ENCODE measurements at regions not wholly inside any gene's neighbourhood (a gene's known extent, or its start where the extent isn't known, plus 50 kb on each side); places are given as distances from the start of the nearest gene placed in this dataset.

DNA sequence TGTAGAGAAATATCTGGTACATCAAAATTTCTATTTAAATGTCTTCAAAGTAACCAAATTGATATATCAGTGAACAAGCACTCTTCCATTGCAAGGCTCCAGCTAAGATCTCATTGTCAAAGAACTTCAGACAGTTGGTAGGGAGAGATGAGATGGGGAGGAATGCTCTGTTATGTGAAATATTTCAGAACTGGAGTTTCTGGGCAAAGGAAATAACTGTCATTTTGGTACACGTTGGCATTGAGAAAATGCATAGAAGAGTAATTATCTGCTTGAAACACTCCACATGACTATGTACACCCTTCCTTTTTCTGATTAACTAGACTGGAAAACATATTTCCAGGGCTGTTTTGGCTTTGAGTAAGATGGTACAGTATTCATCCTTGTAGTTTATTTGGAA lies 297.5 kb upstream of the RASGRP1 start:
- TF ChIP-seq, protein P1, sequence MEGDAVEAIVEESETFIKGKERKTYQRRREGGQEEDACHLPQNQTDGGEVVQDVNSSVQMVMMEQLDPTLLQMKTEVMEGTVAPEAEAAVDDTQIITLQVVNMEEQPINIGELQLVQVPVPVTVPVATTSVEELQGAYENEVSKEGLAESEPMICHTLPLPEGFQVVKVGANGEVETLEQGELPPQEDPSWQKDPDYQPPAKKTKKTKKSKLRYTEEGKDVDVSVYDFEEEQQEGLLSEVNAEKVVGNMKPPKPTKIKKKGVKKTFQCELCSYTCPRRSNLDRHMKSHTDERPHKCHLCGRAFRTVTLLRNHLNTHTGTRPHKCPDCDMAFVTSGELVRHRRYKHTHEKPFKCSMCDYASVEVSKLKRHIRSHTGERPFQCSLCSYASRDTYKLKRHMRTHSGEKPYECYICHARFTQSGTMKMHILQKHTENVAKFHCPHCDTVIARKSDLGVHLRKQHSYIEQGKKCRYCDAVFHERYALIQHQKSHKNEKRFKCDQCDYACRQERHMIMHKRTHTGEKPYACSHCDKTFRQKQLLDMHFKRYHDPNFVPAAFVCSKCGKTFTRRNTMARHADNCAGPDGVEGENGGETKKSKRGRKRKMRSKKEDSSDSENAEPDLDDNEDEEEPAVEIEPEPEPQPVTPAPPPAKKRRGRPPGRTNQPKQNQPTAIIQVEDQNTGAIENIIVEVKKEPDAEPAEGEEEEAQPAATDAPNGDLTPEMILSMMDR (IDR thresholded peaks at IDR 0.05; ENCODE audit: low read length) = no peak
- no peak for TF ChIP-seq EZH2 (IDR thresholded peaks at IDR 0.05; ENCODE audit: borderline replicate concordance, low read length)
